H9 (cell line): ENCODE measurements at regions not wholly inside any gene's neighbourhood (a gene's known extent, or its start where the extent isn't known, plus 50 kb on each side); places are given as distances from the start of the nearest gene placed in this dataset.

Experiments used
- DNase-seq: peaks from one replicate; pipeline ENCODE4 v3.0.0-alpha.2; 2017
- H2AFZ ChIP-seq: one replicate; pipeline ENCODE4 v1.6.1; 2013; ENCODE audit warnings: mild to moderate bottlenecking, low read length, control low read depth, moderate library complexity
- H2AK5ac ChIP-seq: 2 replicates; pipeline ENCODE4 v1.6.1; 2013; ENCODE audit warnings: low read length, control low read depth, mixed read lengths; ENCODE audit not compliant: insufficient read length
- H2BK120ac ChIP-seq: one replicate; pipeline ENCODE4 v1.6.1; 2013; ENCODE audit warnings: low read depth, mild to moderate bottlenecking, low read length, control low read depth, inconsistent platforms; ENCODE audit not compliant: poor library complexity, severe bottlenecking
- H2BK12ac ChIP-seq: 2 replicates; pipeline ENCODE4 v1.6.1; 2013; ENCODE audit warnings: low read length, control low read depth, mixed read lengths, low read depth; ENCODE audit not compliant: insufficient read length
- H2BK15ac ChIP-seq: 2 replicates; pipeline ENCODE4 v1.6.1; 2013; ENCODE audit warnings: low read depth, low read length, control low read depth
- H2BK20ac ChIP-seq: one replicate; pipeline ENCODE4 v1.6.1; 2013; ENCODE audit warnings: low read depth, mild to moderate bottlenecking, low read length, control low read depth, inconsistent platforms; ENCODE audit not compliant: poor library complexity, severe bottlenecking
- H2BK5ac ChIP-seq: 2 replicates; pipeline ENCODE4 v1.6.1; 2013; ENCODE audit warnings: low read length, control low read depth, mixed read lengths; ENCODE audit not compliant: insufficient read length
- H3K14ac ChIP-seq: 2 replicates; pipeline ENCODE4 v1.6.1; 2013; ENCODE audit warnings: low read length, control low read depth; ENCODE audit not compliant: insufficient read depth
- H3K18ac ChIP-seq: 2 replicates; pipeline ENCODE4 v1.6.1; 2013; ENCODE audit warnings: low read depth, mild to moderate bottlenecking, mixed read lengths, low read length, control low read depth; ENCODE audit not compliant: insufficient read length
- H3K23ac ChIP-seq: 2 replicates; pipeline ENCODE4 v1.6.1; 2013; ENCODE audit warnings: low read length, control low read depth, mixed read lengths, low read depth; ENCODE audit not compliant: insufficient read length
- H3K23me2 ChIP-seq: 2 replicates; pipeline ENCODE4 v1.6.1; 2013; ENCODE audit warnings: low read depth, mild to moderate bottlenecking, mixed read lengths, low read length, control low read depth; ENCODE audit not compliant: insufficient read length, poor library complexity, severe bottlenecking
- H3K27ac ChIP-seq: 2 replicates; pipeline ENCODE4 v1.5.1; 2013; ENCODE audit warnings: low read length, control low read depth, mixed read lengths, low read depth; ENCODE audit not compliant: insufficient read length
- H3K27me3 ChIP-seq: 2 replicates; pipeline ENCODE4 v1.6.1; 2013; ENCODE audit warnings: low read length, control low read depth, inconsistent platforms; ENCODE audit not compliant: insufficient read depth
- H3K4ac ChIP-seq: 2 replicates; pipeline ENCODE4 v1.6.1; 2013; ENCODE audit warnings: low read depth, mild to moderate bottlenecking, control low read depth, inconsistent platforms, low read length, moderate library complexity
- H3K4me1 ChIP-seq: 2 replicates; pipeline ENCODE4 v1.6.1; 2013; ENCODE audit warnings: low read length, control low read depth, inconsistent platforms; ENCODE audit not compliant: insufficient read depth
- H3K4me2 ChIP-seq: 2 replicates; pipeline ENCODE4 v1.6.1; 2013; ENCODE audit warnings: low read length, control low read depth, mixed read lengths; ENCODE audit not compliant: insufficient read length, insufficient read depth
- H3K56ac ChIP-seq: 2 replicates; pipeline ENCODE4 v1.6.1; 2013; ENCODE audit warnings: low read depth, mild to moderate bottlenecking, mixed read lengths, low read length, control low read depth; ENCODE audit not compliant: insufficient read length
- H3K79me1 ChIP-seq: 2 replicates; pipeline ENCODE4 v1.6.1; 2013; ENCODE audit warnings: low read depth, mild to moderate bottlenecking, moderate library complexity, low read length, control low read depth, inconsistent platforms; ENCODE audit not compliant: insufficient read depth, poor library complexity, severe bottlenecking
- H3K79me2 ChIP-seq: 2 replicates; pipeline ENCODE4 v1.6.1; 2013; ENCODE audit warnings: low read length, control low read depth, inconsistent platforms; ENCODE audit not compliant: insufficient read depth
- H3K9ac ChIP-seq: 2 replicates; pipeline ENCODE4 v1.6.1; 2013; ENCODE audit warnings: low read length, control low read depth, mixed read lengths; ENCODE audit not compliant: insufficient read length; ENCODE audit errors: extremely low read depth
- H3K9me3 ChIP-seq: one replicate; pipeline ENCODE4 v1.6.1; 2013; ENCODE audit warnings: low read depth, low read length, inconsistent platforms; ENCODE audit not compliant: control insufficient read depth
- H3T11ph ChIP-seq: one replicate; pipeline ENCODE4 v1.6.1; 2013; ENCODE audit warnings: mild to moderate bottlenecking, low read length, control low read depth, inconsistent platforms
- H4K20me1 ChIP-seq: one replicate; pipeline ENCODE4 v1.6.1; 2013; ENCODE audit not compliant: control insufficient read depth, insufficient read length, insufficient read depth
- H4K5ac ChIP-seq: 2 replicates; pipeline ENCODE4 v1.6.1; 2013; ENCODE audit warnings: low read depth, mild to moderate bottlenecking, mixed read lengths, low read length, control low read depth; ENCODE audit not compliant: insufficient read length
- H4K8ac ChIP-seq: replicated peaks from 2 replicates; pipeline ENCODE4 v1.6.1; 2013; ENCODE audit warnings: low read length, control low read depth, mixed read lengths, low read depth; ENCODE audit not compliant: insufficient read length
- H4K91ac ChIP-seq: 2 replicates; pipeline ENCODE4 v1.6.1; 2013; ENCODE audit warnings: low read depth, mild to moderate bottlenecking, moderate library complexity, mixed read lengths, low read length, control low read depth; ENCODE audit not compliant: insufficient read length
- H3K27ac Mint-ChIP-seq, 3 experiments: 2 replicates in 2 of 3; 3 replicates in 1 of 3; pipeline ENCODE4 v1.8.0; 2020 to 2021; ENCODE audit warnings: mixed read lengths in 3 of 3, mild to moderate bottlenecking in 1 of 3, moderate library complexity in 1 of 3
- H3K27me3 Mint-ChIP-seq: 2 replicates; pipeline ENCODE4 v1.8.0; 2021; ENCODE audit warnings: low read depth, mild to moderate bottlenecking, moderate library complexity, mixed read lengths
- H3K36me3 Mint-ChIP-seq, 3 experiments: 2 replicates in 2 of 3; 3 replicates in 1 of 3; pipeline ENCODE4 v1.8.0; 2020 to 2021; ENCODE audit warnings: low read depth in 3 of 3, mixed read lengths in 3 of 3; ENCODE audit not compliant: insufficient read depth in 1 of 3
- H3K4me1 Mint-ChIP-seq, 2 experiments: 2 replicates each; pipeline ENCODE4 v1.8.0; 2020; ENCODE audit warnings: mixed read lengths in 2 of 2
- H3K4me3 Mint-ChIP-seq, 2 experiments: 2 replicates in 1 of 2; 3 replicates in 1 of 2; pipeline ENCODE4 v1.8.0; 2020 to 2021; ENCODE audit warnings: mild to moderate bottlenecking in 2 of 2, mixed read lengths in 2 of 2, moderate library complexity in 1 of 2
- H3K9me3 Mint-ChIP-seq, 2 experiments: 2 replicates in 1 of 2; 3 replicates in 1 of 2; pipeline ENCODE4 v1.8.0; 2020; ENCODE audit warnings: mild to moderate bottlenecking in 2 of 2, mixed read lengths in 2 of 2, moderate library complexity in 1 of 2
- CTCF ChIP-seq: fragments of 200-600 bp; sonication (generic); conservative IDR thresholded peaks from 3 replicates; pipeline ENCODE4 v1.8.0; 2021; ENCODE audit warnings: antibody characterized with exemption, mild to moderate bottlenecking
- WGBS: extraction: QIAGEN DNeasy Blood & Tissue Kit; methylation state at CpG from one replicate; pipeline ENCODE4 v1.1.7; 2013; ENCODE audit warnings: missing lambda C conversion rate, low lambda C conversion rate, mixed read lengths; ENCODE audit not compliant: insufficient read length; ENCODE audit errors: extremely low coverage; 5-methylcytosine and 5-hydroxymethylcytosine counted together

GRCh38 chr1:192889082-192889481 lies 80.2 kb downstream of the RGS2 start:
- H3K4me3 Mint-ChIP-seq: no peak overlapping the region
- Histone ChIP-seq H3K23ac (no peak overlapping the region), H2AK5ac (no peak overlapping the region), H2BK12ac (no peak overlapping the region), H3K4ac (no peak overlapping the region), H2BK120ac (no peak overlapping the region), H3K14ac (no peak overlapping the region), H3K56ac (no peak overlapping the region), H3K9me3 (no peaks in the 10 kb centered on the region), H3K4me1 (peaks cover 2% of the 10 kb centered on the region; the same call in 1 of the 2 replicates), H3T11ph (no peak overlapping the region), H3K79me1 (no peaks in the 10 kb centered on the region), H3K27ac (no peak overlapping the region), H2BK20ac (no peak overlapping the region), H3K79me2 (no peaks in the 10 kb centered on the region; the same call in 1 of the 2 replicates), H4K91ac (no peak overlapping the region), H3K4me2 (no peak overlapping the region), H4K20me1 (no peaks in the 10 kb centered on the region), H3K9ac (no peak overlapping the region), H2BK15ac (no peak overlapping the region), H3K23me2 (no peaks in the 10 kb centered on the region), H2AFZ (no peak overlapping the region), H3K27me3 (no peaks in the 10 kb centered on the region), H3K18ac (no peak overlapping the region), H4K8ac (no peak overlapping the region), H2BK5ac (no peak overlapping the region), H4K5ac (no peak overlapping the region)
- no peak overlapping the region; a peak in 1 of 7 replicates for H3K27ac Mint-ChIP-seq
- peaks cover 19% of the 10 kb centered on the region in 2 experiments for H3K4me1 Mint-ChIP-seq
- peaks cover 0 to 6% (median 2%) of the 10 kb centered on the region in 3 experiments; a peak in 4 of 7 replicates for H3K36me3 Mint-ChIP-seq
- no CpG with 5 or more reads among the region's 4 CpGs for WGBS
- H3K27me3 Mint-ChIP-seq: no peaks in the 10 kb centered on the region
- TF ChIP-seq CTCF: no peak
- no peaks in the 10 kb centered on the region; a peak in 1 of 5 replicates for H3K9me3 Mint-ChIP-seq
- DNase-seq: no peak
